ENCODE measurements at regions not wholly inside any gene's neighbourhood (a gene's known extent, or its start where the extent isn't known, plus 50 kb on each side); places are given as distances from the start of the nearest gene placed in this dataset.
"Not testable (repeated sequence)": the region's sequence is repeated elsewhere in the genome, so short reads cannot be mapped to it uniquely, and the experiment has no call there.

GRCh38 chr6:21744331-21744730, 150.8 kb downstream of the SOX4 start:
- no peak for DNase-seq (ENCODE audit: low spot score)

DNA sequence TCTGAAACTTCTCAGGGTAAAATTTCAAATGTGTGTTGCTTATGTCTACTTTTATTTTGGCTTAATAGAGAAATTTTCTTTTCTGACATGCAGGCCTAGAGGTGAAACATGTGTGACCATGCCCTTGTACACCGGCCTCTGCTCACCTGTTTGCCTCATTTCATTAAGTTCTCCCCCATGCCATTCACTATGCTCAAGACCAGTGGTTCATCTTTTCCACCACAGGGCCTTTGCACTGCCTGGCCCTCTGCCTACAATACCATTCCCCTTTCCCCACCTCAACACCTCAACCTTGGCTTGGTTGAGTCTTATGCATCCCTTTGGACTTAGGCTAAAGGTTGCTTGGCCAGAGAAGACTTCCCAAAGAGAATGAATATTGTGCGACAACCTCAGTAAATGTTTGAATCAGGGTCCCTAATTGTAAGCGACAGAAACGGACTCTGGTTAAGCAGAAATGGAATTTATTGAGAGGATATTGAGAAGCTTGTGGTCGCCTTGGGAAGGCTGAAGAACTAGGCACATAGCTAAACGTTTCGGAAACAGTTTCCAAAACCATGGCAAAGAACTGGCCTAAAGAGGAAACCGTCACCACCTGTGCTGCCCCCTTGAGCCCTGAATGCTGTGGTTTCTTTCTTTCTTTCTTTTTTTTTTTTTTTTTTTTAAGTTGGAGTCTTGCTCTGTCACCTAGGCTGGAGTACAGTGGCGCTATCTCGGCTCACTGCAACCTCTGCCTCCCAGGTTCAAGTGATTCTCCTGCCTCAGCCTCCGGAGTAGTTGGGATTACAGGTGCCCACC, 152.2 kb downstream of the SOX4 start:
- DNase-seq (ENCODE audit: low spot score): no peak

DNA sequence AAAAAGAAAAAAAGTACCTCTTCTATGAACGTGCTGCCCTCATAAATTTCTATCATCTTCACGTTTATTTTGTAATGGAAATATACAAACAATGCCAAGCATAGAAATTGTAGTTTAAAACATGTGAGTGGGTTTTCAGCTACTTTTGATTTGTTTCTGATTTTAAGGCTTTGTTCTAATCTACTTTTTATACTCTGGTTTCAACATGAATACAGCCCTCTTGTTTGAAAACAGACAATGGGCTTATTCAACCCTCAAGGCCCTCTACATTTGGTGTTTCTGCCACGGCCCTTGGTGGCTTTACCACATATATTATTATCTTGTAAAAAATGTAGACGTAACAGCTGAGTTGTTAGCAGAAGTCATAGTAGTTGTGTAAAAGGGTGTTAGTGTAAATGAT, 153.9 kb downstream of the SOX4 start:
- no peak for DNase-seq (ENCODE audit: low spot score)

DNA sequence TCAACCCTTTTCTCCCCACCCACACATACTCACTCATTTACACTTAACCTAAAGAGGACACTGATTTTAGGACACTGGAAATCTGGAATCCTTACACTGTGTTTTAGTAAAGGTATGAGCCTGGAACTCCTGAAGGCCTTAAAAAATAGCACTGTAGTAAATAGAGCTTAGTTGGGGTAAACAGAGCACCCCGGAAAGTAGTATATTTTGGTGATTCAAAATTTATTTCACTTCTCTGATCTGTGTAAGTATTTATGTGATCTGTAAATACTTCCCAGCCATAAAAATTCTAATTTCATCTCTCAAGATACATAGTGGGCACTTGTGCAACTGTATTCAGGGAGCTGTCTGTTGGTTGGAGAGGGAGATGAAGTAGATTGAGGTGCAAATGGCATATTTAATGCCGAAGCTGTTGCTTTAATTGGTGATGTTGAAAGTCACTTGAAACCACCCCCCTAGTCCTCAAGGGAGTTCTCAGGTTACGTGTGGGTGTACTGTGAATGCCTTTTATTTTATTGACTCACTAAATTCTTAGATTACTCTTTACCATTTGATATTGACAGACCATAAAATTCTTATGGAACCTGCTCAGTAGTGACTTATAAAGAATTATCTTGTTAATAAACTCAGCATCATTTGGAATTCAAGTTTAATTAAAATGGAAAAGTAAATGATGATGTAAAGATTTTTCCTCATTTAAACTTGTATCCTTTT, 154.9 kb downstream of the SOX4 start:
- DNase-seq (ENCODE audit: low spot score): no peak

DNA sequence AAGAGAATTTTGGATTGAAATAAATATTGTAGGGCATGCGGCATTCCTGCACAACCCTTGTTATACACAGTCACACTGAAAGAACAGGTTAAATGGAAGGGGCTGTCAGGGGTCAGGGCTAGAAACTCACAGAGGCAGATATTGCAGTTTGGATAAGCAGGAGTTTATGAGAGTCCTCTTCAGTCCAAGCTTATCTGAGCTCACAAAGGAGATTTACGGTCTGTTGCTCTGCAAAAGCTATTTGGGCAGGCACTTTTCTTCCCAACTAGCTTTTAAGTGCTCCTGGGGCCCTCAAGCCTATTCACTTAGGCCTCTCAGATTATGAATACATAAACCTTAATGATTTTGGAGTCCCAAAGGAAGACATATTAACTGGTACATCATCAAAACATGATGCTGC, 156.2 kb downstream of the SOX4 start:
- no peak for DNase-seq (ENCODE audit: low spot score)

GRCh38 chr6:21750575-21750974, 157.0 kb downstream of the SOX4 start:
- no peak for DNase-seq (ENCODE audit: low spot score)

DNA sequence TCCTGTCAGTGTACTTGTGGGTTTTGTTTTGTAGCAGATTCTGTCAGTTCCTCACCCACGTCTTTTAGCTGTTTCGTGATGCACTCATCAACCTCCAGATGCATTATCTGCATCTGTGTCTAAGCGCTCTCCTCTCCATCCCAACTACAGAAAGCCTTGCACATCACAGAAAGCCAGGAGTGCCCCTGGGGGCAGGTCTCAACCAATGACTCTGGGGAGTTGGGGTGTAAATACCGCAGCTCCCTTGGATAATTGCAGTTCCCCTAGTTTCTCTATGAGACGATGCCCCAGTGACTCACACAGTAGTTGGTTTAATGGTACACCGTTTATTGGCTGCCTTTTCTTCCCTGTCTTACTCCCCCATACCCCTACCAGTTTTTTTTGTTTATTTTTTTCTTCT, 158.1 kb downstream of the SOX4 start:
- no peak for DNase-seq (ENCODE audit: low spot score)

DNA sequence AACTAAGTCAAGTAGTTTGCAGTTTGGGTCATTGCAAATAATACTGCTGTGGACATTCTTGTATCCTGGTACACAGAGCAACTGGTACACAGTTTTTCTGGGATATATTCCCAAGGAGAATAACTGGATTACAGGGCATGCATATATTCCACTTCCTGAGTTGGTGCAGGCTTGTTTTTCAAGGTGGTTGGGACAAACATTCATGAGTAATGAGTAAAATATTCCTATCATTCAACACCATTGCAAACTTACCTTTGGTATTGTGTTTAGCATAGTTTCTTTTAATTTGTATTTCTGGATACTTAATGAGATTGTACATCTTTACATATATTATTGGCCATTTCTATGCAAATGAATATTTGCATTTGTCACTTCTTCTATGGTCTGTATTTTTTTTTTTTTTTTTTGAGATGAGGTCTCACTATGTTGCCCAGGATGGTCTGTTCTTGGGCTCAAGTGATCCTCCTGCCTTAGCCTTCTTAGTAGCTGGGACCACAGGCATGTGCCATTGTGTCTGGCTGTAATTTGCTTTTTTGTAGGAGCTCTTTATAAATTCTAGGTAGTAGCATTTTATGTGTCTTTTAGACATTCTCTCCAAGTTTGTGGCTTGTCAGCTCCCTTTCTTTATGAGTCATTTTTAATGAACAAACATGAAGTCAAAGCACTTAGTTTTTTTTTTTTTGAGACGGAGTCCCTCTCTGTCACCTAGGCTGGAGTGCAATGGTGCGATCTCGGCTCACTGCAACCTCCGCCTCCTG, 158.7 kb downstream of the SOX4 start:
- DNase-seq (ENCODE audit: low spot score): no peak

DNA sequence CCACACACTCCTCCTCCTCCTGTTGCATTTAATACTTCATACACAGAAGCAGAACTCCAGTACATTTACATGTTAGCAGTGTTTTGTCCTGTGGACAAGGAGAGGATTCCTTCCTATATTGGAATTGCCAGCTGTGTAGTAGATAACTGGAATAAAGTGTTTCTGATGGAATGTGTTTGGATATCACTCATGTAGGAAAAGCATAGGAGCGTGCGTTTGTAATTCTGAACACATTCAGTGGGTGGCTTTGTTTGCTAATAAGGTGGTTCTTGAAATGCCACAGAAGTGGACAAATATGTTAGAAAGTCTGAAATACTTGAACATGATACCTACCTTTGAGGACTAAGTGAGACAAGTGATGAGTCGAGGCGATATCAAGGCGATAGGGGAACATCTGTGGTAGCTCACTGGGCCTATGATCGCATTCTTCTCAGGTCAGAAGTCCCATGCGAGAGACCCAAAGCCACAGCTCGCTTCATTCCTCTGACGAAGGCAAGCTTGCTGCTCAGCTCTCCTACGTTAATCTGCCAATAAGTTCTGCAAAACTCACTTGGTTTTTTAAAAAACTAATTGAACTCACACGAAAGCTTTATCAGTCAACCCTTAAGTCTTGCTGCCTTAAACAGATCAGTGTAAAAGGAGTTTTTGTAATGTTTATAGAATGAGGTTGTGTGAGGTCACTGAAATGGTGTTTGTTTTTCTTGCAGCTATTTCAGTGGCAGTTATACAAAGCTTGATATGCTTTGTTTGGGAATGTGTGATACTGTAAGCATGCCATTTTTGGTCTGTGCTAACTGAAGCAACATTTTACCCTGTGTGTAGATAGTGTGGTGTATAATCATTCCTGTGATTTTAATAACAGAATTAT, 159.9 kb downstream of the SOX4 start:
- peak; percentile 61 for DNase-seq (ENCODE audit: low spot score)

GRCh38 chr6:21754891-21755290, 161.3 kb downstream of the SOX4 start:
- no peak for DNase-seq (ENCODE audit: low spot score)

DNA sequence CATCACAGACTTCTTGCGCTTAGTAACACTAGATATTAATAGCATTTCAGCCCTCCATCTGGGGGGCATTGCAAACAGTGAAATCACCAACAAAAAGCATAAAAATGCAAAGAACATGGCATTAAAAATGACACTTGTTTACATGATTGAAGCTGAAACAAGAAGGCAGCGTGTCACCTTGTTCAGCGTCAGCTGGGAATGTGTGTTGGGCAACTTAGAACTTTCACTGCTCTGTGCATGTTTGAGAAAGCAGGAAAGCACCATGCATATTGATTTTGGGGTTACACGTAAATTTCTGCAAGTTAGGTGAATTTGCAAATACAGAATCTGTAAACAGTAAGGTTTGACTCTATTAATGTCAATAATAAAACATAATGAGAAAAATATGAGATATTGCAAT, 162.9 kb downstream of the SOX4 start:
- no peak for DNase-seq (ENCODE audit: low spot score)

DNA sequence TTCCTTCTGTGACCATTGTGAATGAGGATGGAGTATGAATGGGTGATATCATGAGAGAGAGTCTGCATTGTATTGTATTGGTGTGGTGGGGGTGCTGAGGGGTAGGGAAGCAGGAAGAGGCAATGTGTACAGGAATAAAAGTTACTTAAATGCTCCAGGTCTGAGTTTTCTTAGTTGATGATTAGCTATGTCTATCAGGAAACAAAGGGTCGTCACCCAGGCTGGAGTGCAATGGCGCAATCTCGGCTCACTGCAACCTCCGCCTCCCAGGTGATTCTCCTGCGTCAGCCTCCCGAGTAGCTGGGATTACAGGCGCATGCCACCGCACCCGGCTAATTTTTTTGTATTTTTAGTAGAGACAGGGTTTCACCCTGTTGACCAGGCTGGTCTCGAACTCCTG, 163.8 kb downstream of the SOX4 start:
- DNase-seq (ENCODE audit: low spot score): not testable (repeated sequence)

GRCh38 chr6:21759721-21760120, 166.2 kb downstream of the SOX4 start:
- DNase-seq (ENCODE audit: low spot score): no peak

DNA sequence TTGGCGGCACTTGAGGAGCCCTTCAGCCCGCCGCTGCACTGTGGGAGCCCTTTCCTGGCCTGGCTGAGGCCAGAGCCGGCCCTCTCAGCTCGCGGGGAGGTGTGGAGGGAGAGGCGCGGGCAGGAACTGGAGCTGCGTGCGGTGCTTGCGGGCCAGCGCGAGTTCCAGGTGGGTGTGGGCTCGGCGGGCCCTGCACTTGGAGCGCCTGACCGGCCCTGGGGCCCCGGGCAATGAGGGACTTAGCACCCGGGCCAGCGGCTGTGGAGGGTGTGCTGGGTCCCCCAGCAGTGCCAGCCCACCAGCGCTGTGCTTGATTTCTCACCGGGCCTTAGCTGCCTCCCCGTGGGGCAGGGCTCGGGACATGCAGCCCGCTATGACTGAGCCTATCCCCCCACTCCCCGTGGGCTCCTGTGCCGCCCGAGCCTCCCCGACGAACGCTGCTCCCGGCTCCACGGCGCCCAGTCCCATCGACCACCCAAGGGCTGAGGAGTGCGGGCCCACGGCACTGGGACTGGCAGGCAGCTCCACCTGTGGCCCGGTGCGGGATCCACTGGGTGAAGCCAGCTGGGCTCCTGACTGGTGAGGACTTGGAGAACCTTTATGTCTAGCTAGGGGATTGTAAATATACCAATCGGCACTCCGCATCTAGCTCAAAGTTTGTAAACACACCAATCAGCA, 167.6 kb downstream of the SOX4 start:
- not testable (repeated sequence) for DNase-seq (ENCODE audit: low spot score)

GRCh38 chr6:21764989-21765388, 171.4 kb downstream of the SOX4 start:
- DNase-seq (ENCODE audit: low spot score): no peak

DNA sequence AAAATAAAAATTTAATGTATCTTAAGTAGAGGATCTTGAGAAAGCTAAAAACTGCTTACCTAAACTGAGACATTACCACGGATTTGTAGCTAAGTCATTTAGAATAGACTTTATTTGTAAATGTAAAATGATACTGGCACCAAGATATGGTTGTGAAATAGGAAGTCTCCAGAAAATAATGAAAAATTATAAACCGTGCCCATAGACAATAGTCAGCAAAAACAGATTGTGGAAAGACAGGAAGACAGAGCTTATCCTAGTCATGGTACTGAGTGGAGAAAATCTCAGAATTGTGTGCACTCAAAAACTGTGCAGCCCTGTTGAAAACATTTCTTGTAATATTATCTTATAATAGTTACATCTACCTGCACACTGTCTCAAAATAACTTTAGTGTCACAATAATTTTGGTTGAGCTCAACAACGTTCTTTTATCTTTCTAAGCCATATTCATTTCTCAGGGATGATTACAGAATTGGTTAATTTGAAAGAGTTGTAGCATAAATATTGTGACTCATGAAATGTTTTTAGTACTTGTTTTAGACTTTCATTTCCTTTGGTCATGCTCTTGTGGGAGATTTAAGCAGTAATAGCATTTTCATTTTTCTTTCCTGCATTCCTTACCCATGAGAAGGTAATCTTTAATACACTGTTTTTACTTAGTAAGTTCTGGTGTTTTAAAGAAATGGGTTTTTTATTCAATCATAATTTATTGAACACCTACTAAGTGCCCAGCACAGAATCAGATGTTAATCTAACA, 174.5 kb downstream of the SOX4 start:
- DNase-seq (ENCODE audit: low spot score): peak; percentile 39

DNA sequence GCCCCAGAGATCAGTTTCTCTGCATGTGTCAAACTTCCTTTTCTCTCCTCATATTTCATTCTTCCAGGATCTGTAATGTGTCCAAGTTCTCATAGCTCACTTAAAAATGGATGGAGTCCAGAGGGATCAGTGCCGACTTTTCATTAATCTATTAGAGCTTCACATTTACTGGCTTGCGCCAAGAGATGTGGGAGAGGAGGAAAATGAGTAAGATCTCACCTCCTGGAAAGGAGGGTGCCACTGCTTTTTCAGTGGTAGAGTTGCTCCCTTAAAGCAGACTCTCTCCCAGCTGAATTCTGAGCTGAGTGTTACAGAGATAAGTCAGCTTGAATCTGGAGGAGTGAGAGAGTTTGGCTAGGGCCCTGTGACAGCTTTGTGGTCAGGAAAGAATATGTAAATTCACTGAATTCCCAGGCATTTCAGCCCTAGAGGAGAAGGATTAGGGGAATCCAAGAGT, 175.9 kb downstream of the SOX4 start:
- DNase-seq (ENCODE audit: low spot score): peak; percentile 69

- no peak for DNase-seq (ENCODE audit: low spot score)
Measured at GRCh38 chr6:21769968-21770367, 176.4 kb downstream of the SOX4 start.

DNA sequence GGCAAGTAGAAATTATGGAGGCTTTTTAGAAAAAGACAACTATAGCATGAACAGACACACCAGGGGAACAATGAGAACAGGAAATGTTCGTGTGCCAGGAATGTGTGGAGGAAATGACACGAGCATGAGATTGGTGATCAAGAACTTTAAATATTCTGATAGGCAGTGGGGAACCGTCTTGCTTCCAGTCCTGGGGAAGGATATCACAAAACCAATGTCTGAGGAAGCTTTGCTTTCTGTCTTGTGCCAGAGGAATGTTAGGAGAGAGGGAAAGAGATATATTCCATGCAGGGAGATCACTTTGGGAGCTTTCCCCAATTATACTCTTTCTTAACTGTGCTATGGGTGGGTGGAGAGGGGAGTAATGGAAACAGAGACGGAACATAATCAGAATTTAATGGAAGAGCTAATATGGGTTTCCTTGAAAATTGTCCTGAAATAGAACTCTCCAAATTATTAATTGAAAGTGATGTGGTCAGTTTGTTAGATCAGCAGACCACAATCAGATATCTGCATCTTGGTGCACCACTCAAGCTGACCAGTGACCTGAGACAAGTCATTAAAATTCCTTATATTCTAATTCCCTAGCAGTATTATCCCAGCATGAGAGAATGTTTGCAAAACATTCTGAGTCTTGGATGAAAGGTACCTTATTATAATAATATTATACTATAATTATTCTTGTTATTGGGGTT, 178.2 kb downstream of the SOX4 start:
- no peak for DNase-seq (ENCODE audit: low spot score)

DNA sequence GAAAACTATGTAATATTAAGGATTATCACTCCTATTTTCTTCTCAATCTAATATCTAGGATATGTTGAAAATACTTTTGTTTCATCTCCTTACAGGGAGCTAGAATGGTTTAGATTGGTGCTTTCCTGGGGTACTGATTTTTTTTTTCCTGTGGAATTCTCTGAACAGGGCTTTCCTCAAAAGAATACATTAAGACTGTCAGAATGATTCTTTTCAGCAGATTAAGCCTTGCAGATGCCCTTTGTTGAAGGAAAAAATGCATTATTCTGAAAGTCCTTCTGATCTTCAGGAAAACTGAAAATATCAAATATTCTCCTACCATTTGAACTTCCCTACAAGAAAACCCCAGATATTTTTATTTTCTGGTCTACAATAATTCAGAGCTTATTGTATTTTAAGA, 178.9 kb downstream of the SOX4 start:
- DNase-seq (ENCODE audit: low spot score): no peak
